Medulla oblongata (tissue), 1 donor: ENCODE measurements at regions not wholly inside any gene's neighbourhood (a gene's known extent, or its start where the extent isn't known, plus 50 kb on each side); places are given as distances from the start of the nearest gene placed in this dataset.
"Not testable (repeated sequence)": the region's sequence is repeated elsewhere in the genome, so short reads cannot be mapped to it uniquely, and the experiment has no call there.

Source experiments
- DNase-seq: peaks from one replicate; pipeline ENCODE4 v3.0.0-alpha.2; 2015; ENCODE audit errors: extremely low spot score

DNA sequence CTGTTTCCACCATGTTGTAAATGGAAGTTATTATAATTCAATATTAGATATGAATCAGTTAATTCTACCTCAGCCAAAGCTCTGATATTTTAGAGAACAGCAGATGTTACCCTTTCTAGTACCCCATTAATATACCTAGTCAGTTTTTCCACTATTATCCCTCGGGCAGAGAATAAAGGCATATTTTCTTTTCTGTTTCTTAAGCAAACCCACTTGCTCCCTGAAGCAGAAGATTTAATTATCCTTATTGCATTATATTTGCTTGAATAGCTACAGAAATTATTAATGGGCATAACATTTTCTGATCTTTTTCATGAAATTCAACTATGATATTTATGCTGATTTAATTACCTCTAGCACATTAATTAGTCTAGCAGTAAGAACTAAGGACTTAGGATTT is 832.9 kb upstream of the FBXO33 start:
- no peak for DNase-seq

DNA sequence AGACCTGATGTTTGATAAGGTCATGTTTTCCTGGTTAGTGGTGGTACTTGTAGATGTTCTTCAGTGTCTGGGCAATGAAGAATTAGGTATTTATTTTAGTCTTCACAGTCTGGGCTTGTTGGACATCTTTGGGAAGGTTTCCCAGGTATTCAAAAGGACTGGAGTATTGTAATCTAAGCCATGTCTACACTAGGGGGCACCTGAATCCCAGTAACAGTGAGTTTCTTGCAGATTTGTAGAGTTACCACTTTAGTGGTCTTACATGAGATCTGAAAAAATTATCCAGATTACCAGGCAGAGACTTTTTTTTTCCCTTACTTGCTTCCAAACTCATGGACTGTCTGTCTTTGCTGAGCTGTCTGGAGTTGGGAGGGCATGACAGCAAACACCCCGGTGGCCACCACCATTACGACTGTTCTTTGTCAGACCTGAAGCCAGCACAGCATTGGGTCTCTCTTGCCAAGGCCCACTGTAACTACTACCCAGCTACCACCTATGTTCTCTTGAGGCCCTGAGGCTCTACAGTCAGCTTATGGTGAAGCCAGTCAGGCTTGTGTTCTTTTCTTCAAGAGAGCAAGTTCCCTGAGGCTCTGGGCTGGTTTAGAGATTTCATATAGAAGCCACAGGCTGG is 820.7 kb upstream of the FBXO33 start:
- DNase-seq = no peak

DNA sequence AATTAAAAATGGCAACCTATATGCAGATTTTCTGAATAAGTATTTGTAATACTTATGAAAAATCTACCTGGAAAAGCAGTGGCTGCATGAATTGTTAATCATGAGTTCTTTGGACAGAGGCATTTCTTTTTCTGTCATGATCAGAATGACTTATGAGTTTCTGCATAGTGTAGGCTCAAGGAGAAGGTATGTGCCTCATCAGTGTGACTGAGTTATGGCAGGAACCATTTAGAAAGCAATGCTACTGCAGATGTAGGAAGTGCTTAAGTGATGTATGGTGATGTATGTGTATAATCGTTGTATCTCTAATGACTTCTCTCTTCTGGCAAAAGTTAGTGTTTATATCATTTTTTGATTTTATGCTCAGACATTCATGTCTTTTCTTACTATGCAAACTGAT is 816.4 kb upstream of the FBXO33 start:
- no peak for DNase-seq

DNA sequence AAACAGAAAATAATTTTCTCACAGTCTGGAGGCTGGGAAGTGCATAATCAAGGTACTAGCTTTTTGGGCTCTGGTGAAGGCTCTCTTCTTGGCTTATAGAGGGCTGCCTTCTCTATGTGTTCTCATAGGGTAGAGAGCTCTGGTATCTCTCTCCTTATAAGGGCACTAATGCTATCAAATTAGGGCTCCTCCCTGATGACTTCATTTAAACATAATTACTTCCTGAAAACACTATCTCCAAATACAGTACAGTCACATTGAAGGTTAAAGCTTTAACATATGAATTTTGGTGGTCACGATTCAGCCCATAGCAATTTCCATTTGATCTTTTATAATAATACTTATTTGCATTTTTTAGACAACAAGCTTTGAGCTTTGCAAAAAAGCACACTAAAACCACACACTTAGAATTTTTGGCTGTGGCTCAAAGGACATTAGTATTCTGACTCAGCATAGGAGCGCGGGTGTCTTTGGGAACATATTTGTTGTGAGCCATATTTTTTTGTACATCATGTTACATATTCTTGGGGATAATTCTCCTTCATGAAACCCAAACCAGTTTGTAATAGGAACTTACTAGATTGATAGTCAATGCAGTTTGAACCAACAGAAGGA is 808.1 kb upstream of the FBXO33 start:
- DNase-seq = no peak

DNA sequence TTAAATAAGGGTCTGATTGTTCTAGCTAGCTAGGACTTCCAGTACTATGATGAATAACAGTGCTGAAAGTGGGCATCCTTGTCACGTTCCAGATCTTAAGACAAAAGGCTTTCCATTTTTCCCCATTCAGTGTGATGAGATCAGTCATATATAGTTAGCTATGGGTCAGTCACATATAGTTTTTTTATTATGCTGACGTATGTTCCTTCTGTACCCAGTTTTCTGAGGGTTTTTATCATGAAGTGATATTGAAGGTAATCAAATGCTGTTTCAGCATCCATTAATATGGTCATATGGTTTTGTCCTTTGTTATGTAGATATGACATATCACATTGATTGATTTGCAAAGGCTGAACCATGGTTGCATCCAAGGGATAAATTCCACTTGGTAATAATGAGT is 800.1 kb upstream of the FBXO33 start:
- DNase-seq = no peak

DNA sequence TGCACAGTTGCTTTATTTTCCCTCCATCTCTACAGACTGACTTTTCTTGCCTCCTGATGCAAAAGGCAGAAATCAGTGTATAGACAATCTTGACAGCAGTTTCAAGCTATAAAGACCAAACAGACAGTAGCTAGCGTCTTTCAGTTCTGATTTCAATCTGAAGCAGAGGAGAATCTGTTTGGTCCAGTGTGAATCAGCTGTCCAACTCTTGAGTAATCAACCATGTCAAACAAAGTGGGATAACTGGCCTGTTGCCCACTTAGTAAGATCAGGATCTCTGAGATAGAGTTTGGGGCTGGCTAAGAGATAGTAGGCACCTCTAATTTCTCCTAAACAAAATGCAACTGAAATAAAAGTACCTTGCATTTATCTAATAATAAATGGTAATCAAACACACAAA is 797.4 kb upstream of the FBXO33 start:
- DNase-seq = no peak

DNA sequence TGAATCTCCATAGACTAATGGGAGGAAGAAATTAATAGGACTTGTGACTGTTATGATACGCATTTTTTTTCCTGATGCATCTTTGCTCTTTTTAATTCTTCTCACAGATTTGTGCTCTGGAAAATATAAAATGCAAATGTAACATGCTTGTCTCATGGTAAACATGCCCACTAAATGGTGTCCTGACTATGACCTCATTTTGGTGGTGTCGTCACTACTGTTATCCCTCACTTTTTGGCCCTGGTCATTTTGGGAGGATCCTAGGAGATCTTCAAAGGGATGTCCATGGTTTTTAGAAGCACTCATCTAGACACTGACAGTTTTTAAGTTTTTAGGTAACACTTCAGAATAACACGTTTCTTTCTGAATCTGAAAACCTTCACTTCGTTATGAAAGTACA is 790.8 kb upstream of the FBXO33 start:
- no peak for DNase-seq

DNA sequence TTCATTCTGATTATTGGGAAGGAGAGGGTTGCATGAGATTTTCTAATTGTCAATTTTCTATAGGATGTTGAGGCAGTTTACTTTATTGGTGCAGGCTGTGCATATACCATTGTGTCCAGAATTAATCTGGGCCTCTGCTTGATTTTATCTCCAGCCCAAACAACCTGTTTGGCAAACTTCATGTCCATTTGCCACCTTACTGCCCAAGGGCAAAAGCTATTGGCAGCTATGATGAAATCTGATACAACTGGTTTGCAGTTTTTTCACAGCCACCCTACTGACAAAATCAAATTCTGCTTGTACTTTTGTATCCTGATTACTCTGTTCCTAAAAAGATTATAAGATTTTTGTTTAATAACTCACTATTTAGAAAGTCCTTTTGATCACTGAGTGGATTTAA is 789.2 kb upstream of the FBXO33 start:
- DNase-seq = no peak

DNA sequence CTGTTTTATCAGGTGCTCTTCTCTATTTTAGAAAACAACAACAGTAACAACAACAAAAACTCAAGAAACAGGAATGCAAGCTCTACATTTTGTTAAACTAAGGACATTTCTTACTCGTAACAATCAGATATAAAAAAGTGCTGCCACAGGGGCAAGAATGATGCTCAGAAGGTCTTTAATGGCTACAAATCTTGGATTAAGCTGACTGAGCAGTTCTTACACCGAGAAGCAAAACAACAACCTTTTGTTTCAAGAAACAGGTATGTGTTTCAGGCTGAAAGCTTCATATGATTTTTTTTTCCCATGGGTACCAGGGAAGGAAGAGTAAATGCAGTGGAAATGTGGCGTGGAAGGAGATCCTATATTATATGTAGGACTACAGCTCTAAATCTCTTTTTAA is 786.8 kb upstream of the FBXO33 start:
- DNase-seq = no peak

DNA sequence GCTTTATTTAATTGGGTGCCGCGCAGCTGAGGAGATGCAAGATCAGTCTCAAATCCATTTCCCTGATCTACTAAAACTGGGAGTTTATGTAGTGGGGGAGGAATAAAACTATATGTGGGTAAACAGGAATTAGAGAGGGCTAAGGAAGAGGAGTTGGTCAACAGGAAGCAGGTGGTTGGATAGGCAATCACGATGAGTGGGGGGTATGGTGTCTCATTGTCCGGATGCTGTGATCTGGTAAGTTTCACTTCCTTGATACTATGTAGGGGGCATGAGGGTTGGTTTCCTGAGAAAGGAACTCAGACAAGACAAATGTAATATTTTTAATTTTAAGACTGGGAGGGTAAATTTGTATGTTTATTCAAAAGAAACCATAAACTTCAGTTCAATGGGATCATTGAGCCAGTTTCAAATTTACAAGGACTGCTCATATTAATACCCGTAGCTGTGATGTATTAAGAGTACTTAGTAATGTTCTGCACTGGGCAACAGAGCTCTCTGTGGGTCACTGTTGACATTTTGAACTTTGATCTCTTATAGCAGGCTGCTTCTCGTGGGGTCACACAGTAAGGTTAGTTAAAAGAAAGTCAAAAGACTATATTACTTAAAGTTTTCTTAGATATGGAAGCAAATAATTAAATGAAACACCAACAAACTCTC is 786.2 kb upstream of the FBXO33 start:
- no peak for DNase-seq

DNA sequence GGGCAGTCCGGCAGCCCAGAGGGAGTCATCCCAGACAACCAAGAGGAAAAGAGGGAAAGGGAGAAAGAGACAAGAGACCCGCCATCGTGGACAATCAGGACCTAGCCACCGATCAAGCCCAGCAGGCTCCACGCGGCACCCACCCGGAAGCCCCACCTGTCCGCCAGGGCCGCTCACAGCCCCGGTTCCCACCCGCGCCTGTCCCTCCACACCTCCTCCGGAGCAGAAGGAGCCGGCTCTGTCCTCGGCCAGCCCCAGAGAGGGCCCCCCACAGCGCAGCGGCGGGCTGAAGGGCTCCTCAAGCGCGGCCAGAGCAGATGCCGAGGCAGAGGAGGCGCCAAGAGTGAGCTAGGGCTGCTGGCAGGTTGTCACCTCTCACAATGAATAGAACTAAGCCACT is 784.7 kb upstream of the FBXO33 start:
- no peak for DNase-seq

DNA sequence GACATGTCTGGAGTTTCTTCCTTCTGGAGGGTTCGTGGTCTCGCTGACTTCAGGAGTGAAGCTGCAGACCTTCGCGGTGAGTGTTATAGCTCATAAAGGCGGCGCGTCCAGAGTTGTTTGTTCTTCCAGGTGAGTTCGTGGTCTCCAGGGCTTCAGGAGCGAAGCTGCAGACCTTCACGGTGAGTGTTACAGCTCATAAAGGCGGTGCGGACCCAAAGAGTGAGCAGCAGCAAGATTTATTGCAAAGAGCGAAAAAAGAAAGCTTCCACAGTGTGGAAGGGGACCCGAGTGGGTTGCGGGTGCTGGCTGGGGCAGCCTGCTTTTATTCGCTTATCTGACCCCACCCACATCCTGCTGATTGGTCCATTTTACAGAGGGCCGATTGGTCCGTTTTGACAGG is 784.2 kb upstream of the FBXO33 start:
- DNase-seq = not testable (repeated sequence)

DNA sequence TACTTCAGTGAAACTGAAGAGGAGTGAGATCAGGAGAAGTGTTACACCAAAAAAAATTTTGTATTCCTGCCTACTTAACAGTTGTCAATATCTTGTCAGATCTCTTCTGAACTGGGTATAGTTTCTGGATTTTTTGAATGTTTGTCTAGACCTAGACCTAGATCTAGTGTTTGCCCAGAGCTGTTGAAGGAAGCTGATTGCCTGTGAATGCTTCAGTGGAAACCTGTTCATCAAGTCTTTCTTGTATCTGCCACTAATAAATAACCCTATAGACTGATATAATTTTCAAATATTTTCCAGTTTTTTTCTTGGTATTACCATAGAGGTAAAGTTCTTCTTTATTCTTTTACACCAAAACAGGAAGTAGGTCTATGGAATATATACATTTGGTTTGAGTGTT is 781.5 kb upstream of the FBXO33 start:
- DNase-seq = no peak

DNA sequence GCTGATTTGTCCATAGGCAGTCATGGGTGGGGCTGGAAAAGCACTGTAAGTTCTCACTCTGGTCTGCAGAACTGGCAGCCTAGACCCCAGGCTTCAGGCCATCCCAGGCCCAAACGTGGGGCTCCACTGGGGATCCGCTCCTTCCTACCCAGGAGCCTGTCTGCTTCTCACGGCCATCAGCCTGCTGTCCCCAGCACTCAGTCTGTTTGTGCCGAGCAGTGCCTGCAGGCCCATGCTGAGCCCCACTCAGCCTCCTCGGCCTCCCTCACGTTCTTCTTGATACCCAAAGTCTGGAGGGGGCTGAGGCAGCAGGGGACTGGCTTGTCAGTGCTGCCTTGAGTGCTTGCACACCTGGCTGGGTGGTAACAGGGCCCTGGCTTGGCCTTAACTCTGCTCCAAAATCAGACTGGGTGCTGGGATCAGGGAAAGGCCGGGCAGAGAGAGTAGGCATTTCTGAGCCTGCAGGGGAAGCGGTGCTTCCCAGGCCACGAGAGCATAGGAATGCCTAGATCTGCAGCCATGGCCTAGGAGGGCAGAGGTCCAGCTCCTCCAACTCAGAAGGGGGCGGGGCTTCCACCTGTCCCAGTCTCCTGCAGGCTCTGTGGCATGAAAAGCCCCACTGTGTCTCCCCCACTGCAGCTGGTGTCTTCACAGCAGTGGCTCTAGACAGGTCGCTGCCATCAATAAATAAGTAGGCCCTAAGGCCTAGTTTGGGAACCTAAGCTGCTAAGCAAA is 772.4 kb upstream of the FBXO33 start:
- no peak for DNase-seq

DNA sequence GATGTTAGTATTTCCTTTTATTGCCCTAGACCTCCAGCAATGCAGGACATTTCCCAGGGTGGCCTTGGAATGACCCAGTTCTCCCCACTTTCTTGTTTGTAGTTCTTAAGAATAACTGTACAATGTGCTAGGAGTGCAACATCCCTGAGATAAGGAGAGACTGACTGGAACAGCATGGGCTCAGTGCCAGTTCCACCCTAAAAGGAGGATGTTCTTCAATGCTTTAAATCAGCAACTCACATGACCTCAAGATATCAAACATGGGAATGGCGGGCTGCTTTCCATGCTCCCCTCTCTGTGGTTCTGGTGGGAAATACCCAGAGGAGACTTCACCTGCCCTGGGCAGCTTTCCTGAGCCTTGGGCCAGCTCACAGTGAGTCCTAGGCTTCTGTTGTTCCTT is 766.9 kb upstream of the FBXO33 start:
- no peak for DNase-seq

DNA sequence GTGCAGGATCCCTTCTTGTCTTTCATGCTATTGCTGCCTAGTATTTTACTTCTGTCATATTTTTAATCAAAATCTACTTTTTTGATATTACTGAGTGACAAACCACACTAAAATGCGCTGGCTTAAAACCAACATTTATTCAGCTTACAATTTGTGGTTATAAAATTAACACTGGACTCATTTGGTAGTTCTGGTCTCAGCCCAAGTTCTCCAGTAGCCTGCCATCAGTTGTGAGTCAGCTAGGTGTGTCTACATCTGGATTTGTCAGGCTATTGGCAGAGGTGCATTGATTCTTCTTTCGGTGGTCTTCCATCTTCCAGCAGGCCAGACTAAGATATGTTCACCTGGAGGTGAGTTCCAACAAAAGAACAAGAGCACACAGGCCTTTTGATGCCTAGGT is 765.1 kb upstream of the FBXO33 start:
- no peak for DNase-seq

DNA sequence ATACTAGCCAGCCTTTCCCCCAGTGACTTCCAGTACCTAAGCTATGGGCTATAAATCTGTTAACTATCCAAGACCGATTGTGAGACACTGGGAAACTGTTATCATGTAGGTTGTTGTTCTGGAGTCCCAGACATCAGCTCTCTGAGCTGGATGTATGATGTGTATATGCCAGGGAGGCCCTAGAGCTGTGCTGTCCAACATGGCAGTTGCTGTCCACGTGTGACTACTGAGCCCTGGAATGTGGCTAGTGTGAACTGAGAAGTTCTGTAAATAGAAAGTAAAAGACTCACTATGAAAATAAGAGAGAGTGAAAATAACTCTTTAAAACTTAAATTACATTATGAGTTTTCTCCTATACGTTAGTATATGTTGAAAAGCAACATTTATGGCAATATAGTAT is 755.8 kb upstream of the FBXO33 start:
- DNase-seq = no peak

DNA sequence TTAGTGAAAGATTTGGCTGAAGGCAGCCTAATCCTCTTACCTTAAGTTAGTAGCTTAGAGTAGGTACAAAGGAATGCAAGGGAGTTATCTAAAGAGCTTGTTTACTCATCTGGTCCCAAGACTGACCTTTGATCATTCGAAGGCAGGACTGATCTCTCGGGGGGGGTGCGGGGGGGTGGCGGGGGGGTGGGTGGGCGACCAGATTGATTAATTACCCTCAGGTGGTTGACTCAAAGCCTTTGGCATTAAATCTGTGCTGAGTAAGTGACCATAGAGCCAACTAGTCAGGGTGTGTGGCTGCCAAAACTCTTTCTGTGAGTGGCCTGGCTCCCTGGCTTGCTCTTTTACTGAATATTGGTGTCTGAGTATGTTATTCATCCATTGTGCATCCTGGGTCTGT is 731.9 kb upstream of the FBXO33 start:
- no peak for DNase-seq

DNA sequence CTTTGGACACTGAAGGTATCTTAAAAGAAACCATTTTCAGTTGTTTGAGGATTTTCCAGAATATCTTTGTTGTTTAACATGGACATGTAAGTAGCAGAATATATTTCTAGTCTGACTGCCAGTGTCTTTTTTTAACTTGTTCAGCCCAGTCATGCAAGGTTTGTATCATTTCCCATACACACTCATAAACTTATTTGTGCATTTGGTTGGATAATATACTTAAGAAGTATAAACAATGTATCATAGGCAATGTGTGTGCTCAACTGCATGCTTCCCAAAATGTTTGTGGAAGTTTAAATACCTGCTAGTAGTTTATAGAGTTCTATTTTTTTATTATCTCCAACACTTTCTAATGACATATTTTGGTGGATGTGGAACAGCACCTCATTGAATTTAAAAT is 707.4 kb upstream of the FBXO33 start:
- no peak for DNase-seq

DNA sequence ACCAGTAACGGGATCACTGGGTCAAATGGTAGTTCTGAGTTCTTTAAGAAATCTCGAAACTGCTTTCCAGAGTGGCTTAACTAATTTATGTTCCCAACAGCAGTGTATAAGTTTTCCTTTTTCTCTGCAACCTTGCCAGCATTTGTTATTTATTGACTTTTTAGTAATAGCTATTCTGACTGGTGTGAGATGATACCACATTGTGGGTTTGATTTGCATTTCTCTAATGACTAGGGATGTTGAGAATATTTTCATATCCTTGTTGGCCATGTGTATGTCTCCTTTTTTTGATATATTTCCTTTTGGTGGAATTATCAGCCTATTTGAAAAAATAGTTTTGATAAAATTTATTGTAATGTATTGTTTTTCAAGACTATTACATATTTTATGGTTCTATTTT is 701.2 kb upstream of the FBXO33 start:
- DNase-seq = no peak

DNA sequence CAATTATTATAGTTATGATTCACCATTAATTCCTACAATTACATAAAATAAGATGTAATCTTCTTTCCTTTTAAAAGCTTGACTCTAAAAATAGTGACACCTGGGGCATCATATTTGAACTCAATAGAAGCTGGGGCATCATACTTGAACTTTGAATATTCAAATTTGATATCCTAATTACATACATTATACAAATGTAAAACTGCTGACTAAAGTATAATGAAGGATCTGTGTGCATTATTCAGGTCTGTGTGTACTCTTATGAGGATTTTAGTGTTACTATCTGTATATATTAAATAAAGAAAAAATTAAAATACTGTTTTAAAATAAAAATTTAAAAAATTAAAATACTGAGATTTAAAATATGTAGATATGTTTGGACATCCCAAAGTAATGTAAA is 696.9 kb upstream of the FBXO33 start:
- no peak for DNase-seq

DNA sequence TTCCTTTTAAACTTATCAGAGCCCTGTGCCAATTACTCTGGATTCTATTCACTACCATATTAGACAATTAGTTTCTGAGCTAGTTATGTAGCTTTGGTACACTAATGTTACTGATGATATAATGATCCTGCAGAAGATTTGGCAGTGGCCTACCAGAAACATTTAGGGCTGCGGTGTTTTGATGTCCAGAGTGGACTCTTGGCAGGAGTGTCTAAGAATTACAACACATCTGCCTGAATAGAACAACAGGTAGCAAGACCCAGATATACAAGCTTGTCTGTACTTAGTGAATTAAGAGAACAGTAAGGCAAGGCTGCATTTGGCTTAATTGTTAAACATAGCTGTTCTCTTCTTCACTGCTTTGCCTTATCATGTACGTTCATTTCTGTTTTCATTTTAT is 691.6 kb upstream of the FBXO33 start:
- no peak for DNase-seq
